GM12878 (cell line): ENCODE measurements at regions not wholly inside any gene's neighbourhood (a gene's known extent, or its start where the extent isn't known, plus 50 kb on each side); places are given as distances from the start of the nearest gene placed in this dataset.

Experiments used
- CHD2 ChIP-seq: IDR thresholded peaks from 2 replicates; pipeline ENCODE4 v1.6.1; 2011; ENCODE audit warnings: low read depth, low read length, improper control_type of control experiment, borderline replicate concordance
- ETV6 ChIP-seq, 2 experiments: fragments of 450-650 bp in 1 of 2; IDR thresholded peaks in 1 of 2; conservative IDR thresholded peaks in 1 of 2; 2 replicates each; pipeline ENCODE4 v1.6.1; 2014; ENCODE audit warnings: antibody characterized with exemption in 1 of 2, borderline replicate concordance in 1 of 2, low read depth in 1 of 2, mild to moderate bottlenecking in 1 of 2, moderate library complexity in 1 of 2
- EZH2 ChIP-seq: IDR thresholded peaks from 2 replicates; pipeline ENCODE4 v1.6.1; 2012; ENCODE audit warnings: low read depth, mild to moderate bottlenecking, control low read depth, inconsistent platforms, low read length, borderline replicate concordance; ENCODE audit not compliant: control insufficient read depth
- MTA3 ChIP-seq: IDR thresholded peaks from 2 replicates; pipeline ENCODE4 v1.6.1; 2012; ENCODE audit warnings: low read length, inconsistent platforms, borderline replicate concordance
- SMARCA5 ChIP-seq: fragments of 450-650 bp; IDR thresholded peaks from 2 replicates; pipeline ENCODE4 v1.6.1; 2017; ENCODE audit warnings: mild to moderate bottlenecking
- TF ChIP-seq, protein P1 (sequence below): fragments of 450-650 bp; IDR thresholded peaks from 2 replicates; pipeline ENCODE4 v1.6.1; 2017; ENCODE audit warnings: mild to moderate bottlenecking
- TF ChIP-seq, protein P2 (sequence below): IDR thresholded peaks from 2 replicates; pipeline ENCODE4 v1.6.1; 2012; ENCODE audit warnings: mild to moderate bottlenecking, low read depth, low read length
- TF ChIP-seq, protein P3 (sequence below), 3 experiments: IDR thresholded peaks in 2 of 3; conservative IDR thresholded peaks in 1 of 3; 2 replicates each; pipeline ENCODE4 v1.5.1; 2011; ENCODE audit warnings: low read depth in 3 of 3, low read length in 3 of 3, mild to moderate bottlenecking in 3 of 3, control low read depth in 2 of 3, moderate library complexity in 2 of 3, inconsistent platforms in 1 of 3, mixed read lengths in 1 of 3; ENCODE audit not compliant: control insufficient read depth in 2 of 3, insufficient read depth in 1 of 3; ENCODE audit errors: extremely low read depth in 1 of 3

DNA sequence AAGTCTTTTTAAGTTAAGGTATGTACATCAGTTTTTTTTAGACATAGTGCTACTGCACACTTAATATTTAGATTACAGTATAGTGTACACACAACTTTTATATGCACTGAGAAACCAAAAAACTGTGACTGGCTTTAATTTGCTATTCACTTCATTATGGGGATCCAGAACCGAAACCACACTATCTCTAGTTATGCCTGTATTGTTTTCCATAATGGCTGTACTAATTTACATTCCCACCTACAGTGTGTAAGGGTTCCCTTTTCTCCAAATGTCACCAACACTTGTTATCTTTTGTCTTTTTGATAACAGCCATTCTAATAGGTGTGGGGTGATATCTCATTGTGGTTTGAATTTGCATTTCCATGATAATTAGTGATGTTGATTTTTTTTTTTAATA, 213.4 kb upstream of the CCDC150 start:
- TF ChIP-seq EZH2 (no peak), CHD2 (no peak), SMARCA5 (no peak), ETV6 (conservative IDR thresholded peaks at IDR 0.05 in 1 of 2, IDR thresholded peaks at IDR 0.05 in 1 of 2; ENCODE audit: borderline replicate concordance in 1 of 2, low read depth in 1 of 2) (no peak), MTA3 (no peak)
- TF ChIP-seq, protein P1, sequence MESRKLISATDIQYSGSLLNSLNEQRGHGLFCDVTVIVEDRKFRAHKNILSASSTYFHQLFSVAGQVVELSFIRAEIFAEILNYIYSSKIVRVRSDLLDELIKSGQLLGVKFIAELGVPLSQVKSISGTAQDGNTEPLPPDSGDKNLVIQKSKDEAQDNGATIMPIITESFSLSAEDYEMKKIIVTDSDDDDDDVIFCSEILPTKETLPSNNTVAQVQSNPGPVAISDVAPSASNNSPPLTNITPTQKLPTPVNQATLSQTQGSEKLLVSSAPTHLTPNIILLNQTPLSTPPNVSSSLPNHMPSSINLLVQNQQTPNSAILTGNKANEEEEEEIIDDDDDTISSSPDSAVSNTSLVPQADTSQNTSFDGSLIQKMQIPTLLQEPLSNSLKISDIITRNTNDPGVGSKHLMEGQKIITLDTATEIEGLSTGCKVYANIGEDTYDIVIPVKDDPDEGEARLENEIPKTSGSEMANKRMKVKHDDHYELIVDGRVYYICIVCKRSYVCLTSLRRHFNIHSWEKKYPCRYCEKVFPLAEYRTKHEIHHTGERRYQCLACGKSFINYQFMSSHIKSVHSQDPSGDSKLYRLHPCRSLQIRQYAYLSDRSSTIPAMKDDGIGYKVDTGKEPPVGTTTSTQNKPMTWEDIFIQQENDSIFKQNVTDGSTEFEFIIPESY = no peak
- TF ChIP-seq, protein P2, sequence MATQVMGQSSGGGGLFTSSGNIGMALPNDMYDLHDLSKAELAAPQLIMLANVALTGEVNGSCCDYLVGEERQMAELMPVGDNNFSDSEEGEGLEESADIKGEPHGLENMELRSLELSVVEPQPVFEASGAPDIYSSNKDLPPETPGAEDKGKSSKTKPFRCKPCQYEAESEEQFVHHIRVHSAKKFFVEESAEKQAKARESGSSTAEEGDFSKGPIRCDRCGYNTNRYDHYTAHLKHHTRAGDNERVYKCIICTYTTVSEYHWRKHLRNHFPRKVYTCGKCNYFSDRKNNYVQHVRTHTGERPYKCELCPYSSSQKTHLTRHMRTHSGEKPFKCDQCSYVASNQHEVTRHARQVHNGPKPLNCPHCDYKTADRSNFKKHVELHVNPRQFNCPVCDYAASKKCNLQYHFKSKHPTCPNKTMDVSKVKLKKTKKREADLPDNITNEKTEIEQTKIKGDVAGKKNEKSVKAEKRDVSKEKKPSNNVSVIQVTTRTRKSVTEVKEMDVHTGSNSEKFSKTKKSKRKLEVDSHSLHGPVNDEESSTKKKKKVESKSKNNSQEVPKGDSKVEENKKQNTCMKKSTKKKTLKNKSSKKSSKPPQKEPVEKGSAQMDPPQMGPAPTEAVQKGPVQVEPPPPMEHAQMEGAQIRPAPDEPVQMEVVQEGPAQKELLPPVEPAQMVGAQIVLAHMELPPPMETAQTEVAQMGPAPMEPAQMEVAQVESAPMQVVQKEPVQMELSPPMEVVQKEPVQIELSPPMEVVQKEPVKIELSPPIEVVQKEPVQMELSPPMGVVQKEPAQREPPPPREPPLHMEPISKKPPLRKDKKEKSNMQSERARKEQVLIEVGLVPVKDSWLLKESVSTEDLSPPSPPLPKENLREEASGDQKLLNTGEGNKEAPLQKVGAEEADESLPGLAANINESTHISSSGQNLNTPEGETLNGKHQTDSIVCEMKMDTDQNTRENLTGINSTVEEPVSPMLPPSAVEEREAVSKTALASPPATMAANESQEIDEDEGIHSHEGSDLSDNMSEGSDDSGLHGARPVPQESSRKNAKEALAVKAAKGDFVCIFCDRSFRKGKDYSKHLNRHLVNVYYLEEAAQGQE = no peak
- TF ChIP-seq, protein P3, sequence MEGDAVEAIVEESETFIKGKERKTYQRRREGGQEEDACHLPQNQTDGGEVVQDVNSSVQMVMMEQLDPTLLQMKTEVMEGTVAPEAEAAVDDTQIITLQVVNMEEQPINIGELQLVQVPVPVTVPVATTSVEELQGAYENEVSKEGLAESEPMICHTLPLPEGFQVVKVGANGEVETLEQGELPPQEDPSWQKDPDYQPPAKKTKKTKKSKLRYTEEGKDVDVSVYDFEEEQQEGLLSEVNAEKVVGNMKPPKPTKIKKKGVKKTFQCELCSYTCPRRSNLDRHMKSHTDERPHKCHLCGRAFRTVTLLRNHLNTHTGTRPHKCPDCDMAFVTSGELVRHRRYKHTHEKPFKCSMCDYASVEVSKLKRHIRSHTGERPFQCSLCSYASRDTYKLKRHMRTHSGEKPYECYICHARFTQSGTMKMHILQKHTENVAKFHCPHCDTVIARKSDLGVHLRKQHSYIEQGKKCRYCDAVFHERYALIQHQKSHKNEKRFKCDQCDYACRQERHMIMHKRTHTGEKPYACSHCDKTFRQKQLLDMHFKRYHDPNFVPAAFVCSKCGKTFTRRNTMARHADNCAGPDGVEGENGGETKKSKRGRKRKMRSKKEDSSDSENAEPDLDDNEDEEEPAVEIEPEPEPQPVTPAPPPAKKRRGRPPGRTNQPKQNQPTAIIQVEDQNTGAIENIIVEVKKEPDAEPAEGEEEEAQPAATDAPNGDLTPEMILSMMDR (IDR thresholded peaks at IDR 0.05 in 2 of 3, conservative IDR thresholded peaks at IDR 0.05 in 1 of 3; ENCODE audit: control insufficient read depth in 2 of 3, extremely low read depth in 1 of 3, insufficient read depth in 1 of 3, low read depth in 3 of 3, low read length in 3 of 3) = no peak
